GM23248 (cell line): ENCODE measurements at regions not wholly inside any gene's neighbourhood (a gene's known extent, or its start where the extent isn't known, plus 50 kb on each side); places are given as distances from the start of the nearest gene placed in this dataset.

Experiments used
- EZH2 ChIP-seq: fragments of 200-600 bp; sonication (generic); IDR thresholded peaks from 2 replicates; pipeline ENCODE4 v1.6.1; 2018; ENCODE audit warnings: antibody characterized with exemption, mild to moderate bottlenecking; ENCODE audit not compliant: insufficient read depth, poor library complexity, severe bottlenecking
- EZH2phosphoT487 ChIP-seq: fragments of 200-600 bp; sonication (generic); IDR thresholded peaks from 2 replicates; pipeline ENCODE4 v1.6.1; 2018; ENCODE audit warnings: antibody characterized with exemption, moderate library complexity, mild to moderate bottlenecking, low read depth; ENCODE audit not compliant: insufficient read depth

DNA sequence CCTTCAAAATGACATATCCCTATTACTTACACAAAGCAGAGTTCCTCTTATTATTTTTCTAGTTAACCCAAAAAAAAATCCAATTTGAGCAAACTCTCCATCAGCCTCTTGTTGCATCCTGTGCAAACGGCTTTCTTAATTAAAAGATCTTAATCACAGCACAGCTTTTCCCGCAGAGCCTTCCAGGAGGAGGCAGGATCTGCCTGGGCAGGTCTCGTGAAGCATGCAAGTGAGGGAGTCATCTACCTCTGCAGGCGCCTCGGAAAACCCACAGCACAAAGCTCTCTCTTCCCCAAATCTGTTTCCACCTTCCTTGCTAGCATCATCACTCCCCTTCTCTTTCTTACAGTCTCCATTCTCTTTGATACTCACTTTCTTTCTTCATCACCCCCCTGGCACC lies 100.4 kb downstream of the EN1 start:
- no peak for TF ChIP-seq EZH2phosphoT487
- no peak for TF ChIP-seq EZH2
